ENCODE measurements at regions not wholly inside any gene's neighbourhood (a gene's known extent, or its start where the extent isn't known, plus 50 kb on each side); places are given as distances from the start of the nearest gene placed in this dataset.

DNA sequence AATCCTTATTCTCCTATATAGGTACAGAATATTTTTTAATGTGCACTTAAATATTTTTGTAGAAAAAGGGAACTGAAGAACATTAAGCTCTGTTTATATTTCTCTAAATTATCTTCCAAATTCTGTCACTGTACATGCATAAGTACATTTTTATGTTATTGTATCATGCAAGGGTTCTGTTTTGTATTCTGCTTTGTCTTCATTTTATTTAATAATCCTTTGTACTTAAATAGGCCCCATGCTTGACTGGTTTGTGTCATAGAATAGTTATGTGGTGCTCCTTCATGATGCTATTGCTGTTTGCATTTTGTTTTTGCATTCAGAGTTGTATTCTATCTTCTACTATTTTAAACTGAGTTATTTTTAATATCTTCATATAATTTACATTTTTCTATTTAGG lies 111.9 kb upstream of the EDNRA start:
- in situ Hi-C loops (cut with MboI): no loop called here
- no peak overlapping the region for H3K27ac ChIP-seq (ENCODE audit: extremely low read depth, low read depth, low read length)
- H3K27me3 ChIP-seq (ENCODE audit: control insufficient read depth in 2 of 2, insufficient read depth in 2 of 2, low read length in 2 of 2): no peaks in the 10 kb centered on the region
- H3K9me1 ChIP-seq (ENCODE audit: control insufficient read depth, insufficient read depth, low read length): no peaks in the 10 kb centered on the region
- BruUV-seq (replicated peaks): no TSS peak
- POLR2A ChIA-PET: no interaction called here
- H3K36me3 ChIP-seq (ENCODE audit: control insufficient read depth, insufficient read depth, low read length): no peaks in the 10 kb centered on the region
- no peak overlapping the region for H2AFZ ChIP-seq (ENCODE audit: low read depth, low read length)
- no peaks in the 10 kb centered on the region for H3K9me3 ChIP-seq (replicated peaks; ENCODE audit: control insufficient read depth, insufficient read depth, low read depth, low read length)
- intact Hi-C loops (cut with micrococcal nuclease): no loop called here
- H3K9ac ChIP-seq (ENCODE audit: insufficient read depth in 1 of 2, low read depth in 2 of 2, low read length in 2 of 2): no peak overlapping the region
- no peak overlapping the region for H3K4me2 ChIP-seq (ENCODE audit: insufficient read depth, low read length)
- CTCF ChIA-PET (ENCODE audit: low intra/inter-chr PET ratio): interaction anchor here (0.6 kb wide), 1 partner anchor 8 kb away, joined by 3 read pairs; no protein-coding TSS in a partner anchor
- TF ChIP-seq DIDO1 (tag; IDR thresholded peaks at IDR 0.05; ENCODE audit: low read depth) (no peak), CEBPB (tag; IDR thresholded peaks at IDR 0.05) (no peak), GATA2 (CRISPR knock-in tag; IDR thresholded peaks at IDR 0.05) (no peak), IRF2 (CRISPR knock-in tag; IDR thresholded peaks at IDR 0.05) (no peak), SPI1 (IDR thresholded peaks at IDR 0.05; ENCODE audit: borderline replicate concordance, low read depth, low read length) (no peak), LEF1 (IDR thresholded peaks at IDR 0.05) (no peak), SIRT6 (IDR thresholded peaks at IDR 0.05; ENCODE audit: low read depth, low read length) (no peak), ARID2 (IDR thresholded peaks at IDR 0.05) (no peak), MCM2 (IDR thresholded peaks at IDR 0.05; ENCODE audit: low read depth) (no peak)
- TF ChIP-seq, protein P1, sequence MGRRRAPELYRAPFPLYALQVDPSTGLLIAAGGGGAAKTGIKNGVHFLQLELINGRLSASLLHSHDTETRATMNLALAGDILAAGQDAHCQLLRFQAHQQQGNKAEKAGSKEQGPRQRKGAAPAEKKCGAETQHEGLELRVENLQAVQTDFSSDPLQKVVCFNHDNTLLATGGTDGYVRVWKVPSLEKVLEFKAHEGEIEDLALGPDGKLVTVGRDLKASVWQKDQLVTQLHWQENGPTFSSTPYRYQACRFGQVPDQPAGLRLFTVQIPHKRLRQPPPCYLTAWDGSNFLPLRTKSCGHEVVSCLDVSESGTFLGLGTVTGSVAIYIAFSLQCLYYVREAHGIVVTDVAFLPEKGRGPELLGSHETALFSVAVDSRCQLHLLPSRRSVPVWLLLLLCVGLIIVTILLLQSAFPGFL (CRISPR knock-in tag; IDR thresholded peaks at IDR 0.05): no peak
- H3K79me2 ChIP-seq (ENCODE audit: control insufficient read depth, insufficient read depth, low read length): no peaks in the 10 kb centered on the region
- DNase-seq (ENCODE audit: extremely low read depth in 1 of 4, low spot score in 3 of 4): no peak
- H3K4me1 ChIP-seq (replicated peaks in 1 of 2; ENCODE audit: control insufficient read depth in 2 of 2, insufficient read depth in 2 of 2, low read length in 2 of 2): no peaks in the 10 kb centered on the region
- FAIRE-seq: no peak
- H4K20me1 ChIP-seq (replicated peaks; ENCODE audit: control insufficient read depth, insufficient read depth, low read length): no peaks in the 10 kb centered on the region
- no peak overlapping the region for H3K4me3 ChIP-seq
- ATAC-seq: no peak
